WTC11 (cell line): ENCODE measurements at regions not wholly inside any gene's neighbourhood (a gene's known extent, or its start where the extent isn't known, plus 50 kb on each side); places are given as distances from the start of the nearest gene placed in this dataset.

Experiments
- AR ChIP-seq: fragments of 250-450 bp; sonication (Bioruptor Pico); IDR thresholded peaks from 2 replicates; pipeline ENCODE4 v1.9.0; 2021; ENCODE audit warnings: mild to moderate bottlenecking
- CTCF ChIP-seq: fragments of 200-600 bp; IDR thresholded peaks from 2 replicates; pipeline ENCODE4 v1.8.0; 2022; ENCODE audit warnings: antibody characterized with exemption
- MYBL2 ChIP-seq: sonication (generic); formaldehyde crosslinking; IDR thresholded peaks from 2 replicates; pipeline ENCODE4 v1.8.1; 2023; ENCODE audit warnings: mild to moderate bottlenecking, moderate library complexity, missing genetic modification reagents
- RELA ChIP-seq: sonication (generic); formaldehyde crosslinking; IDR thresholded peaks from 2 replicates; pipeline ENCODE4 v1.8.1; 2022; ENCODE audit warnings: missing genetic modification reagents, mild to moderate bottlenecking, borderline replicate concordance
- USF2 ChIP-seq: sonication (generic); formaldehyde crosslinking; IDR thresholded peaks from 2 replicates; pipeline ENCODE4 v1.8.1; 2023; ENCODE audit warnings: mild to moderate bottlenecking, missing genetic modification reagents, moderate library complexity
- ZNF263 ChIP-seq: sonication (generic); formaldehyde crosslinking; IDR thresholded peaks from 2 replicates; pipeline ENCODE4 v1.8.1; 2022; ENCODE audit warnings: low read depth, mild to moderate bottlenecking, moderate library complexity, missing genetic modification reagents

GRCh38 chr3:31302343-31302742, 230.4 kb upstream of the STT3B start:
- no peak for TF ChIP-seq MYBL2 (CRISPR knock-in tag)
- no peak for TF ChIP-seq AR (CRISPR knock-in tag)
- no peak for TF ChIP-seq CTCF
- TF ChIP-seq ZNF263 (CRISPR knock-in tag), result no peak
- TF ChIP-seq RELA (CRISPR knock-in tag), result no peak
- TF ChIP-seq USF2 (CRISPR knock-in tag), result no peak
